MG63 (cell line): ENCODE measurements at regions not wholly inside any gene's neighbourhood (a gene's known extent, or its start where the extent isn't known, plus 50 kb on each side); places are given as distances from the start of the nearest gene placed in this dataset.
"Not testable (repeated sequence)": the region's sequence is repeated elsewhere in the genome, so short reads cannot be mapped to it uniquely, and the experiment has no call there.

Experiments used
- DNase-seq: peaks from one replicate; pipeline ENCODE4 v3.0.0-alpha.2; 2020
- H3K27me3 ChIP-seq: fragments of 250-450 bp; sonication (Bioruptor Pico); 2 replicates; pipeline ENCODE4 v1.5.1; 2020; ENCODE audit warnings: mild to moderate bottlenecking, moderate library complexity
- H3K36me3 ChIP-seq: fragments of 250-450 bp; sonication (Bioruptor Pico); 2 replicates; pipeline ENCODE4 v1.5.1; 2020; ENCODE audit warnings: mild to moderate bottlenecking, moderate library complexity
- H3K4me3 ChIP-seq: fragments of 250-450 bp; sonication (Bioruptor Pico); 2 replicates; pipeline ENCODE4 v1.5.1; 2020; ENCODE audit warnings: mild to moderate bottlenecking, moderate library complexity
- H3K9me3 ChIP-seq: fragments of 250-450 bp; sonication (Bioruptor Pico); 2 replicates; pipeline ENCODE4 v1.5.1; 2020; ENCODE audit warnings: mild to moderate bottlenecking, moderate library complexity

- DNase-seq, result no peak
- H3K27me3 ChIP-seq, result no peaks in the 10 kb centered on the region
- no peaks in the 10 kb centered on the region for H3K9me3 ChIP-seq
- H3K36me3 ChIP-seq, result no peaks in the 10 kb centered on the region
- no peak overlapping the region for H3K4me3 ChIP-seq
Observed at GRCh38 chr18:22705328-22705727, 227.8 kb upstream of the RBBP8 start.

- not testable (repeated sequence) for H3K9me3 ChIP-seq, H3K4me3 ChIP-seq, H3K27me3 ChIP-seq, DNase-seq, H3K36me3 ChIP-seq
Observed at GRCh38 chr18:22706025-22706424, 227.1 kb upstream of the RBBP8 start.

GRCh38 chr18:22709288-22710060 is 223.7 kb upstream of the RBBP8 start:
- no peaks in the 10 kb centered on the region for H3K36me3 ChIP-seq

GRCh38 chr18:22710673-22711191 is 222.4 kb upstream of the RBBP8 start:
- no peak overlapping the region for H3K4me3 ChIP-seq
- H3K36me3 ChIP-seq, result no peaks in the 10 kb centered on the region

More at GRCh38 chr18:22709288-22710060, 223.7 kb upstream of the RBBP8 start:
- H3K4me3 ChIP-seq, result no peak overlapping the region
- no peaks in the 10 kb centered on the region for H3K27me3 ChIP-seq
- DNase-seq, result no peak
- no peaks in the 10 kb centered on the region for H3K9me3 ChIP-seq

GRCh38 chr18:22711192-22711685 is 221.9 kb upstream of the RBBP8 start:
- Histone ChIP-seq H3K27me3 (no peaks in the 10 kb centered on the region), H3K4me3 (no peak overlapping the region), H3K36me3 (no peaks in the 10 kb centered on the region), H3K9me3 (no peaks in the 10 kb centered on the region)
- DNase-seq, result no peak

More at GRCh38 chr18:22710673-22711191, 222.4 kb upstream of the RBBP8 start:
- no peaks in the 10 kb centered on the region for H3K27me3 ChIP-seq
- no peaks in the 10 kb centered on the region for H3K9me3 ChIP-seq
- no peak for DNase-seq

- no peak for DNase-seq
- Histone ChIP-seq H3K9me3 (no peaks in the 10 kb centered on the region), H3K4me3 (no peak overlapping the region), H3K27me3 (no peaks in the 10 kb centered on the region), H3K36me3 (no peaks in the 10 kb centered on the region)
Observed at GRCh38 chr18:22713511-22713910, 219.6 kb upstream of the RBBP8 start.

- H3K36me3 ChIP-seq, DNase-seq, H3K9me3 ChIP-seq, H3K27me3 ChIP-seq, H3K4me3 ChIP-seq: not testable (repeated sequence)
Observed at GRCh38 chr18:22717536-22717935, 215.6 kb upstream of the RBBP8 start.

- Histone ChIP-seq H3K9me3 (no peaks in the 10 kb centered on the region), H3K4me3 (no peak overlapping the region), H3K27me3 (no peaks in the 10 kb centered on the region), H3K36me3 (no peaks in the 10 kb centered on the region)
- no peak for DNase-seq
Observed at GRCh38 chr18:22723221-22723620, 209.9 kb upstream of the RBBP8 start.

- DNase-seq, result no peak
- Histone ChIP-seq H3K9me3 (no peaks in the 10 kb centered on the region), H3K27me3 (no peaks in the 10 kb centered on the region), H3K36me3 (no peaks in the 10 kb centered on the region), H3K4me3 (no peak overlapping the region)
Observed at GRCh38 chr18:22723773-22724172, 209.4 kb upstream of the RBBP8 start.

GRCh38 chr18:22726469-22726868 is 206.7 kb upstream of the RBBP8 start:
- DNase-seq, result no peak
- no peak overlapping the region for H3K4me3 ChIP-seq
- no peaks in the 10 kb centered on the region for H3K27me3 ChIP-seq
- H3K36me3 ChIP-seq, result no peaks in the 10 kb centered on the region
- H3K9me3 ChIP-seq, result no peaks in the 10 kb centered on the region

GRCh38 chr18:22728016-22728415 is 205.1 kb upstream of the RBBP8 start:
- Histone ChIP-seq H3K36me3 (no peaks in the 10 kb centered on the region), H3K9me3 (no peaks in the 10 kb centered on the region), H3K4me3 (no peak overlapping the region), H3K27me3 (no peaks in the 10 kb centered on the region)
- no peak for DNase-seq

- no peaks in the 10 kb centered on the region for H3K27me3 ChIP-seq
- no peaks in the 10 kb centered on the region for H3K9me3 ChIP-seq
- no peak overlapping the region for H3K4me3 ChIP-seq
- no peak for DNase-seq
- no peaks in the 10 kb centered on the region for H3K36me3 ChIP-seq
Observed at GRCh38 chr18:22728481-22729105, 204.5 kb upstream of the RBBP8 start.

- no peaks in the 10 kb centered on the region for H3K9me3 ChIP-seq
- no peaks in the 10 kb centered on the region for H3K36me3 ChIP-seq
- DNase-seq, result no peak
- H3K4me3 ChIP-seq, result no peak overlapping the region
- no peaks in the 10 kb centered on the region for H3K27me3 ChIP-seq
Observed at GRCh38 chr18:22731398-22731797, 201.7 kb upstream of the RBBP8 start.

GRCh38 chr18:22734105-22734661 is 198.9 kb upstream of the RBBP8 start:
- no peaks in the 10 kb centered on the region for H3K36me3 ChIP-seq
- H3K4me3 ChIP-seq, result no peak overlapping the region
- no peaks in the 10 kb centered on the region for H3K9me3 ChIP-seq
- no peaks in the 10 kb centered on the region for H3K27me3 ChIP-seq
- no peak for DNase-seq

GRCh38 chr18:22734791-22735627 is 198.1 kb upstream of the RBBP8 start:
- no peaks in the 10 kb centered on the region for H3K36me3 ChIP-seq
- no peaks in the 10 kb centered on the region for H3K27me3 ChIP-seq
- H3K9me3 ChIP-seq, result no peaks in the 10 kb centered on the region
- no peak for DNase-seq
- H3K4me3 ChIP-seq, result no peak overlapping the region

- no peaks in the 10 kb centered on the region for H3K36me3 ChIP-seq
- no peaks in the 10 kb centered on the region for H3K27me3 ChIP-seq
- DNase-seq, result no peak
- no peaks in the 10 kb centered on the region for H3K9me3 ChIP-seq
- no peak overlapping the region for H3K4me3 ChIP-seq
Observed at GRCh38 chr18:22737054-22737453, 196.1 kb upstream of the RBBP8 start.
